H9 (cell line): ENCODE measurements at regions not wholly inside any gene's neighbourhood (a gene's known extent, or its start where the extent isn't known, plus 50 kb on each side); places are given as distances from the start of the nearest gene placed in this dataset.

Source experiments
- DNase-seq: peaks from one replicate; pipeline ENCODE4 v3.0.0-alpha.2; 2017
- H2AFZ ChIP-seq: one replicate; pipeline ENCODE4 v1.6.1; 2013; ENCODE audit warnings: mild to moderate bottlenecking, low read length, control low read depth, moderate library complexity
- H2AK5ac ChIP-seq: 2 replicates; pipeline ENCODE4 v1.6.1; 2013; ENCODE audit warnings: low read length, control low read depth, mixed read lengths; ENCODE audit not compliant: insufficient read length
- H2BK120ac ChIP-seq: one replicate; pipeline ENCODE4 v1.6.1; 2013; ENCODE audit warnings: low read depth, mild to moderate bottlenecking, low read length, control low read depth, inconsistent platforms; ENCODE audit not compliant: poor library complexity, severe bottlenecking
- H2BK12ac ChIP-seq: 2 replicates; pipeline ENCODE4 v1.6.1; 2013; ENCODE audit warnings: low read length, control low read depth, mixed read lengths, low read depth; ENCODE audit not compliant: insufficient read length
- H2BK15ac ChIP-seq: 2 replicates; pipeline ENCODE4 v1.6.1; 2013; ENCODE audit warnings: low read depth, low read length, control low read depth
- H2BK20ac ChIP-seq: one replicate; pipeline ENCODE4 v1.6.1; 2013; ENCODE audit warnings: low read depth, mild to moderate bottlenecking, low read length, control low read depth, inconsistent platforms; ENCODE audit not compliant: poor library complexity, severe bottlenecking
- H2BK5ac ChIP-seq: 2 replicates; pipeline ENCODE4 v1.6.1; 2013; ENCODE audit warnings: low read length, control low read depth, mixed read lengths; ENCODE audit not compliant: insufficient read length
- H3K14ac ChIP-seq: 2 replicates; pipeline ENCODE4 v1.6.1; 2013; ENCODE audit warnings: low read length, control low read depth; ENCODE audit not compliant: insufficient read depth
- H3K18ac ChIP-seq: 2 replicates; pipeline ENCODE4 v1.6.1; 2013; ENCODE audit warnings: low read depth, mild to moderate bottlenecking, mixed read lengths, low read length, control low read depth; ENCODE audit not compliant: insufficient read length
- H3K23ac ChIP-seq: 2 replicates; pipeline ENCODE4 v1.6.1; 2013; ENCODE audit warnings: low read length, control low read depth, mixed read lengths, low read depth; ENCODE audit not compliant: insufficient read length
- H3K23me2 ChIP-seq: 2 replicates; pipeline ENCODE4 v1.6.1; 2013; ENCODE audit warnings: low read depth, mild to moderate bottlenecking, mixed read lengths, low read length, control low read depth; ENCODE audit not compliant: insufficient read length, poor library complexity, severe bottlenecking
- H3K27ac ChIP-seq: 2 replicates; pipeline ENCODE4 v1.5.1; 2013; ENCODE audit warnings: low read length, control low read depth, mixed read lengths, low read depth; ENCODE audit not compliant: insufficient read length
- H3K27me3 ChIP-seq: 2 replicates; pipeline ENCODE4 v1.6.1; 2013; ENCODE audit warnings: low read length, control low read depth, inconsistent platforms; ENCODE audit not compliant: insufficient read depth
- H3K4ac ChIP-seq: 2 replicates; pipeline ENCODE4 v1.6.1; 2013; ENCODE audit warnings: low read depth, mild to moderate bottlenecking, control low read depth, inconsistent platforms, low read length, moderate library complexity
- H3K4me1 ChIP-seq: 2 replicates; pipeline ENCODE4 v1.6.1; 2013; ENCODE audit warnings: low read length, control low read depth, inconsistent platforms; ENCODE audit not compliant: insufficient read depth
- H3K4me2 ChIP-seq: 2 replicates; pipeline ENCODE4 v1.6.1; 2013; ENCODE audit warnings: low read length, control low read depth, mixed read lengths; ENCODE audit not compliant: insufficient read length, insufficient read depth
- H3K56ac ChIP-seq: 2 replicates; pipeline ENCODE4 v1.6.1; 2013; ENCODE audit warnings: low read depth, mild to moderate bottlenecking, mixed read lengths, low read length, control low read depth; ENCODE audit not compliant: insufficient read length
- H3K79me1 ChIP-seq: 2 replicates; pipeline ENCODE4 v1.6.1; 2013; ENCODE audit warnings: low read depth, mild to moderate bottlenecking, moderate library complexity, low read length, control low read depth, inconsistent platforms; ENCODE audit not compliant: insufficient read depth, poor library complexity, severe bottlenecking
- H3K79me2 ChIP-seq: 2 replicates; pipeline ENCODE4 v1.6.1; 2013; ENCODE audit warnings: low read length, control low read depth, inconsistent platforms; ENCODE audit not compliant: insufficient read depth
- H3K9ac ChIP-seq: 2 replicates; pipeline ENCODE4 v1.6.1; 2013; ENCODE audit warnings: low read length, control low read depth, mixed read lengths; ENCODE audit not compliant: insufficient read length; ENCODE audit errors: extremely low read depth
- H3K9me3 ChIP-seq: one replicate; pipeline ENCODE4 v1.6.1; 2013; ENCODE audit warnings: low read depth, low read length, inconsistent platforms; ENCODE audit not compliant: control insufficient read depth
- H3T11ph ChIP-seq: one replicate; pipeline ENCODE4 v1.6.1; 2013; ENCODE audit warnings: mild to moderate bottlenecking, low read length, control low read depth, inconsistent platforms
- H4K20me1 ChIP-seq: one replicate; pipeline ENCODE4 v1.6.1; 2013; ENCODE audit not compliant: control insufficient read depth, insufficient read length, insufficient read depth
- H4K5ac ChIP-seq: 2 replicates; pipeline ENCODE4 v1.6.1; 2013; ENCODE audit warnings: low read depth, mild to moderate bottlenecking, mixed read lengths, low read length, control low read depth; ENCODE audit not compliant: insufficient read length
- H4K8ac ChIP-seq: replicated peaks from 2 replicates; pipeline ENCODE4 v1.6.1; 2013; ENCODE audit warnings: low read length, control low read depth, mixed read lengths, low read depth; ENCODE audit not compliant: insufficient read length
- H4K91ac ChIP-seq: 2 replicates; pipeline ENCODE4 v1.6.1; 2013; ENCODE audit warnings: low read depth, mild to moderate bottlenecking, moderate library complexity, mixed read lengths, low read length, control low read depth; ENCODE audit not compliant: insufficient read length
- H3K27ac Mint-ChIP-seq, 3 experiments: 2 replicates in 2 of 3; 3 replicates in 1 of 3; pipeline ENCODE4 v1.8.0; 2020 to 2021; ENCODE audit warnings: mixed read lengths in 3 of 3, mild to moderate bottlenecking in 1 of 3, moderate library complexity in 1 of 3
- H3K27me3 Mint-ChIP-seq: 2 replicates; pipeline ENCODE4 v1.8.0; 2021; ENCODE audit warnings: low read depth, mild to moderate bottlenecking, moderate library complexity, mixed read lengths
- H3K36me3 Mint-ChIP-seq, 3 experiments: 2 replicates in 2 of 3; 3 replicates in 1 of 3; pipeline ENCODE4 v1.8.0; 2020 to 2021; ENCODE audit warnings: low read depth in 3 of 3, mixed read lengths in 3 of 3; ENCODE audit not compliant: insufficient read depth in 1 of 3
- H3K4me1 Mint-ChIP-seq, 2 experiments: 2 replicates each; pipeline ENCODE4 v1.8.0; 2020; ENCODE audit warnings: mixed read lengths in 2 of 2
- H3K4me3 Mint-ChIP-seq, 2 experiments: 2 replicates in 1 of 2; 3 replicates in 1 of 2; pipeline ENCODE4 v1.8.0; 2020 to 2021; ENCODE audit warnings: mild to moderate bottlenecking in 2 of 2, mixed read lengths in 2 of 2, moderate library complexity in 1 of 2
- H3K9me3 Mint-ChIP-seq, 2 experiments: 2 replicates in 1 of 2; 3 replicates in 1 of 2; pipeline ENCODE4 v1.8.0; 2020; ENCODE audit warnings: mild to moderate bottlenecking in 2 of 2, mixed read lengths in 2 of 2, moderate library complexity in 1 of 2
- CTCF ChIP-seq: fragments of 200-600 bp; sonication (generic); conservative IDR thresholded peaks from 3 replicates; pipeline ENCODE4 v1.8.0; 2021; ENCODE audit warnings: antibody characterized with exemption, mild to moderate bottlenecking
- WGBS: extraction: QIAGEN DNeasy Blood & Tissue Kit; methylation state at CpG from one replicate; pipeline ENCODE4 v1.1.7; 2013; ENCODE audit warnings: missing lambda C conversion rate, low lambda C conversion rate, mixed read lengths; ENCODE audit not compliant: insufficient read length; ENCODE audit errors: extremely low coverage; 5-methylcytosine and 5-hydroxymethylcytosine counted together

- Histone ChIP-seq H3K27ac (no peak overlapping the region), H3K4ac (no peak overlapping the region), H3K56ac (no peak overlapping the region), H3K79me2 (no peaks in the 10 kb centered on the region), H2BK120ac (no peak overlapping the region), H4K20me1 (no peaks in the 10 kb centered on the region), H4K8ac (no peak overlapping the region), H3K23ac (no peak overlapping the region), H3K4me2 (no peak overlapping the region), H3T11ph (no peak overlapping the region), H3K27me3 (no peaks in the 10 kb centered on the region), H2BK20ac (no peak overlapping the region), H3K18ac (no peak overlapping the region), H2AFZ (no peak overlapping the region), H3K23me2 (no peaks in the 10 kb centered on the region), H2BK15ac (no peak overlapping the region), H3K4me1 (no peaks in the 10 kb centered on the region; the same call in 1 of the 2 replicates), H3K79me1 (no peaks in the 10 kb centered on the region), H3K14ac (no peak overlapping the region), H2AK5ac (no peak overlapping the region), H4K5ac (no peak overlapping the region), H3K9ac (no peak overlapping the region), H2BK5ac (no peak overlapping the region), H4K91ac (no peak overlapping the region), H2BK12ac (no peak overlapping the region), H3K9me3 (peaks cover 14% of the 10 kb centered on the region)
- H3K27me3 Mint-ChIP-seq = no peaks in the 10 kb centered on the region; the same call in 1 of the 2 replicates
- WGBS = no CpG with 5 or more reads among the region's 5 CpGs
- no peak overlapping the region for H3K27ac Mint-ChIP-seq
- H3K9me3 Mint-ChIP-seq = peaks cover 34 to 36% of the 10 kb centered on the region in 2 experiments
- TF ChIP-seq CTCF = no peak
- peaks cover 18 to 41% (median 22%) of the 10 kb centered on the region in 3 experiments for H3K36me3 Mint-ChIP-seq
- H3K4me3 Mint-ChIP-seq = no peak overlapping the region
- DNase-seq = no peak
- peaks cover 21 to 28% of the 10 kb centered on the region in 2 experiments for H3K4me1 Mint-ChIP-seq
These were observed 151.3 kb upstream of the SOX11 start for GRCh38 chr2:5540856-5541255.
